ENCODE measurements at regions not wholly inside any gene's neighbourhood (a gene's known extent, or its start where the extent isn't known, plus 50 kb on each side); places are given as distances from the start of the nearest gene placed in this dataset.

DNA sequence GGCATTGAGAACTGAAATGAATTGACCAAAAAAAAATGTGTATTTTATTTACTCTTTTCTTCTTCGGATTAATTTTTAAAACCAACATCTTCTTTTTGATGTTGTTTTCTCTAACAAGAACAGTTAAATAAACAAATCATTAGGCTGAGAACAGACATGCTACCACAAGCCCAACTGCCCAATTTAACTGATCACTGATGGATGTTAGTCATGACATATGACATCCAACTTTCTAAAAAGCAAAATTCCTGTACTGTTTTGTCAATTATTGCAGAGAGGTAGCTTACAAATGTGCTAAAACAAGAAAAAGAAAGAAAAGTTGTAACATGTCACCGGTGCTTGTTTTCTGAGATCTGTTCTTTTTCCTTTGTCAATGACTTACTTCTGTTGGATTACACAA lies 232.1 kb downstream of the C11orf87 start:
- H3K4me1 Mint-ChIP-seq: no peaks in the 10 kb centered on the region
- H3K9me3 Mint-ChIP-seq: peaks cover 0 to 10% (median 2%) of the 10 kb centered on the region in 3 donors
- ChIA-PET CTCF (no interaction called here), POLR2A (no interaction called here)
- H3K27me3 Mint-ChIP-seq: no peaks in the 10 kb centered on the region
- H3K27ac Mint-ChIP-seq: no peak overlapping the region
- no peaks in the 10 kb centered on the region for H3K9me3 ChIP-seq
- H3K27me3 ChIP-seq (replicated peaks in 1 of 2; ENCODE audit: control insufficient read depth in 2 of 2, extremely low read depth in 1 of 2, insufficient read depth in 2 of 2, low read length in 1 of 2): no peaks in the 10 kb centered on the region
- DNase-seq (no peak), ATAC-seq (replicated peaks in 1 of 4) (no peak)
- H3K4me3 ChIP-seq (ENCODE audit: control insufficient read depth in 1 of 2, extremely low read depth in 1 of 2, low read length in 1 of 2): no peak overlapping the region
- no peaks in the 10 kb centered on the region for H3K36me3 Mint-ChIP-seq
- H3K4me1 ChIP-seq (ENCODE audit: control insufficient read depth in 1 of 2, extremely low read depth in 1 of 2, insufficient read depth in 2 of 2, low read length in 2 of 2): no peaks in the 10 kb centered on the region
- no peaks in the 10 kb centered on the region for H3K36me3 ChIP-seq (ENCODE audit: control insufficient read depth in 2 of 2, extremely low read depth in 1 of 2, insufficient read depth in 1 of 2, low read length in 1 of 2)
- no CpG with 5 or more reads among the region's 2 CpGs for WGBS (ENCODE audit: insufficient coverage)
- H3K4me3 Mint-ChIP-seq: no peak overlapping the region
- H3K27ac ChIP-seq (ENCODE audit: low read length): no peak overlapping the region

DNA sequence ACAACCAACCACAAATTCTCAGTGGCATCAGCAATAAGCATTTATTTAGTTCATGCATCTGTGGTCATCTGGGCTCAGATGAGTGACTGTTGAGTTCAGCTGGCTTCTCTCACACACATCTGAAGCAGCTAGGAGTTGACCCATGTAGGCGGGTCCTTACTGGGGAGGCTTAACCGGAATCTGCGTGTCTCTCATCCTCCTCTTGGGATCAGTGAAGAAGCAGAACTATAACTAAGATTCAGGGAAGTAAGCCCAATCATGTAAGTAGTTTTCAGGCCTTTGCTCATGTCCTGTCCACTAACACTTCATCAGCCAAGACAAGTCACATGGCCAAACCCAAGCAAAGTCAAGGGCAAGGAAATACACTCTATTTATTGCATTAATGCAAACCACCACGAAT lies 236.2 kb downstream of the C11orf87 start:
- no peak for DNase-seq
- no peaks in the 10 kb centered on the region for H3K36me3 Mint-ChIP-seq

DNA sequence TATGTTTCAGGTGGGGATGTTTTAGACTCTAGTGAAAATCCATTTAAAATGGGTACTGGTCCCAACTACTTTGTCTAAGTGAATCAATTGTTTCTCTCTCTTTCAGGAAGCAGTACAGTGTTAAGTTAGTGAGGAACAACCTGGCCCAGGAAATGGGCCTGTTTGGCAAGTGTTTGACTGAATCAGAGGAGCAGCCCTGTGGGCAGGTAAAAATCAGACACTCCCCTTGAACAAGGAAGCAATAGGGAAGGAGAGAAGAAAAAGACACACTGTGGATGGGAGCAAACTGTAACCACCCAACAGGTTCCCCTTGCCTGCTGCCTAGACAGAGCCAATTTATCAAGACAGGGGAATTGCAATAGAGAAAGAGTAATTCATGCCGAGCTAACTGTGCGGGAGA lies 245.7 kb downstream of the C11orf87 start:
- H3K36me3 ChIP-seq (ENCODE audit: control insufficient read depth in 2 of 2, extremely low read depth in 1 of 2, insufficient read depth in 1 of 2, low read length in 1 of 2): no peaks in the 10 kb centered on the region
- Mint-ChIP-seq H3K9me3 (peaks cover 3 to 10% (median 4%) of the 10 kb centered on the region in 3 donors), H3K36me3 (no peaks in the 10 kb centered on the region), H3K27me3 (no peaks in the 10 kb centered on the region), H3K4me1 (no peaks in the 10 kb centered on the region), H3K4me3 (no peak overlapping the region), H3K27ac (no peak overlapping the region)
- no peak for DNase-seq
- H3K27me3 ChIP-seq (replicated peaks in 1 of 2; ENCODE audit: control insufficient read depth in 2 of 2, extremely low read depth in 1 of 2, insufficient read depth in 2 of 2, low read length in 1 of 2): no peaks in the 10 kb centered on the region
- ATAC-seq (replicated peaks in 1 of 4): no peak
- H3K4me3 ChIP-seq (ENCODE audit: control insufficient read depth in 1 of 2, extremely low read depth in 1 of 2, low read length in 1 of 2): no peak overlapping the region
- H3K4me1 ChIP-seq (ENCODE audit: control insufficient read depth in 1 of 2, extremely low read depth in 1 of 2, insufficient read depth in 2 of 2, low read length in 2 of 2): no peaks in the 10 kb centered on the region
- ChIA-PET CTCF (no interaction called here), POLR2A (no interaction called here)
- 100% methylated on average over 1 of the region's 2 CpGs for WGBS (ENCODE audit: insufficient coverage)
- H3K27ac ChIP-seq (ENCODE audit: low read length): no peak overlapping the region
- no peaks in the 10 kb centered on the region for H3K9me3 ChIP-seq

More for the DNA sequence above, 236.2 kb downstream of the C11orf87 start:
- H3K9me3 Mint-ChIP-seq: peaks cover 1 to 10% (median 3%) of the 10 kb centered on the region in 3 donors
- POLR2A ChIA-PET: no interaction called here
- no peaks in the 10 kb centered on the region for H3K27me3 Mint-ChIP-seq
- CTCF ChIA-PET: no interaction called here
- Histone ChIP-seq H3K27me3 (replicated peaks in 1 of 2; ENCODE audit: control insufficient read depth in 2 of 2, extremely low read depth in 1 of 2, insufficient read depth in 2 of 2, low read length in 1 of 2) (no peaks in the 10 kb centered on the region), H3K27ac (ENCODE audit: low read length) (no peak overlapping the region), H3K4me3 (ENCODE audit: control insufficient read depth in 1 of 2, extremely low read depth in 1 of 2, low read length in 1 of 2) (no peak overlapping the region), H3K4me1 (ENCODE audit: control insufficient read depth in 1 of 2, extremely low read depth in 1 of 2, insufficient read depth in 2 of 2, low read length in 2 of 2) (no peaks in the 10 kb centered on the region), H3K9me3 (no peaks in the 10 kb centered on the region), H3K36me3 (ENCODE audit: control insufficient read depth in 2 of 2, extremely low read depth in 1 of 2, insufficient read depth in 1 of 2, low read length in 1 of 2) (no peaks in the 10 kb centered on the region)
- no CpG with 5 or more reads among the region's 4 CpGs for WGBS (ENCODE audit: insufficient coverage)
- H3K4me1 Mint-ChIP-seq: no peaks in the 10 kb centered on the region
- ATAC-seq (replicated peaks in 1 of 4): no peak
- no peak overlapping the region for H3K4me3 Mint-ChIP-seq
- H3K27ac Mint-ChIP-seq: no peak overlapping the region

DNA sequence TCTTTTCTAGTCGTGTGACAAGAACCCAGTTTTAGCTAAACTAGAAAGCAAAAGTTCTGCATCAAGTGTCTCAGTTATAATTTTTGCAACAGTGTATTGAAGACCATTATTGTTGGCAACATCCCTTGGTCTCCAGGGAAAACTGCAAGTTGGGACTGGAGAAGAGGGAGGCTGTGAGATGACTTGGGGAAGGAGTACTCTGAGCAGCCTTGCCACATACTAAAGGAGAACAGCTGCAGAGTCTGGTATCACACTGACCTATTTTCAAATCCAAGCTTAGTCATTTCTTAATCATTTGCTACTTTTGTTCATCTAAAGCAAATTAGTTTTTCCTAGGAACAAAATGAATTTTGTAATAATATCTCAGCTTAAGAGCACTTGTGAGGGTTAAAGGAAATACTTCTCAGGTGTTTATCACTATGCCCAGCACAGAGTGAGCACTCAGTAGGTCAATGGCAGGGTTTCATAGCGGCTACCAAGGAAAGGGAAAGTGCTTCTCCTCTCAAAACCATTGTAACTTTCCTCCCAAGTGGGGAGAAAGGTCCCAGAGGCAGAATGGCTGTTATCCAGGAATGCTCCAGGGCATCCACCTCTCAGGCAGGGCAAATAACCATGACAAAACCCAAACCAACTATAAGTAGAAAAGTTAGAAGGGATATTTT lies 247.1 kb downstream of the C11orf87 start:
- Histone ChIP-seq H3K4me3 (ENCODE audit: control insufficient read depth in 1 of 2, extremely low read depth in 1 of 2, low read length in 1 of 2) (no peak overlapping the region), H3K9me3 (no peaks in the 10 kb centered on the region), H3K4me1 (ENCODE audit: control insufficient read depth in 1 of 2, extremely low read depth in 1 of 2, insufficient read depth in 2 of 2, low read length in 2 of 2) (no peaks in the 10 kb centered on the region), H3K27ac (ENCODE audit: low read length) (no peak overlapping the region), H3K27me3 (replicated peaks in 1 of 2; ENCODE audit: control insufficient read depth in 2 of 2, extremely low read depth in 1 of 2, insufficient read depth in 2 of 2, low read length in 1 of 2) (no peaks in the 10 kb centered on the region), H3K36me3 (ENCODE audit: control insufficient read depth in 2 of 2, extremely low read depth in 1 of 2, insufficient read depth in 1 of 2, low read length in 1 of 2) (no peaks in the 10 kb centered on the region)
- Mint-ChIP-seq H3K9me3 (peaks cover 3 to 10% (median 8%) of the 10 kb centered on the region in 3 donors), H3K4me3 (no peak overlapping the region), H3K27ac (no peak overlapping the region), H3K36me3 (no peaks in the 10 kb centered on the region), H3K27me3 (no peaks in the 10 kb centered on the region), H3K4me1 (no peaks in the 10 kb centered on the region)
- ATAC-seq (replicated peaks in 1 of 4) (no peak), DNase-seq (no peak)
- no CpG with 5 or more reads among the region's 2 CpGs for WGBS (ENCODE audit: insufficient coverage)
- POLR2A ChIA-PET: no interaction called here
- CTCF ChIA-PET: no interaction called here

DNA sequence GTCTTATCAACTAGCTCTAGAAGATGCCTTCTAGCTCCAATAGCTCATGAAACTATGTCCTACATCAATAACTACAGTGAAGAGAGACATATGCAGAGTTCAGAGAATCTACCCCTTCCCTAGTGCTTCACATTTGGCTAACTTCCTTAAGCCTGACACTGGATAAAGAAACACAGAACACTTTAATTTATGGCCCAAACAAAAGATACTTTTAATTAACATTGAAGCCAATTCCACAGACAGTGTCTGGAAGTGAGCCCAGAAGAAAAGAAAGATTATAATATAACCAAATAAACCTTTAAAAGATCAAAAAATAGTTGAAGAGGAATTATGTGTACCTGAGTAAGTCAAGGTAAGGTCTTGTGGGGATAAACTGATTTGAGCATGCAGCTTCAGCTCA lies 255.2 kb downstream of the C11orf87 start:
- no peak for ATAC-seq (replicated peaks in 1 of 4)
- Histone ChIP-seq H3K36me3 (ENCODE audit: control insufficient read depth in 2 of 2, extremely low read depth in 1 of 2, insufficient read depth in 1 of 2, low read length in 1 of 2) (no peaks in the 10 kb centered on the region), H3K4me1 (ENCODE audit: control insufficient read depth in 1 of 2, extremely low read depth in 1 of 2, insufficient read depth in 2 of 2, low read length in 2 of 2) (no peaks in the 10 kb centered on the region), H3K4me3 (ENCODE audit: control insufficient read depth in 1 of 2, extremely low read depth in 1 of 2, low read length in 1 of 2) (no peak overlapping the region), H3K27me3 (replicated peaks in 1 of 2; ENCODE audit: control insufficient read depth in 2 of 2, extremely low read depth in 1 of 2, insufficient read depth in 2 of 2, low read length in 1 of 2) (no peaks in the 10 kb centered on the region), H3K27ac (ENCODE audit: low read length) (no peak overlapping the region), H3K9me3 (no peaks in the 10 kb centered on the region)
- Mint-ChIP-seq H3K9me3 (peaks cover 0 to 3% (median 0%) of the 10 kb centered on the region in 3 donors), H3K36me3 (no peaks in the 10 kb centered on the region), H3K27me3 (no peaks in the 10 kb centered on the region), H3K27ac (no peak overlapping the region), H3K4me3 (no peak overlapping the region), H3K4me1 (no peaks in the 10 kb centered on the region)
- POLR2A ChIA-PET: no interaction called here
- CTCF ChIA-PET: no interaction called here
- no peak for DNase-seq

DNA sequence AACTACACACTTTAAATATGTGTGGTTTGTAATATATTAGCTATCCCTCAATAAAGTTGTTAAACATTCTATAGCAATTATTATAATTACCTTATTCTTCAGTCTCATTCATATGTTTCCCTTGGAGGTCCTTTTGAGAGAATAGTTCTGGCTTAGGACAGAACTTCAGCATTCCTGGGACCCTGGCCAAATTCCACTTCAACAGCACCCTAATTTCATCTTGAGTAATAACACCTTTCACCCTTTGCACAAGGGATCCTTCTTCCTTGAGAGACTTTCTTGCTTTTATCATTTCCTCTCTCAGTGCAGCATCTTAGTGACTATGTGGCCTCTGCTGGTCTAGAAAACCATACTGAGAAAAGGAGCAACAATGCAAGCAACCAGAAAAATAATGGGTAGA lies 255.9 kb downstream of the C11orf87 start:
- H3K9me3 Mint-ChIP-seq: peaks cover 0 to 3% (median 0%) of the 10 kb centered on the region in 3 donors
- CTCF ChIA-PET: no interaction called here
- POLR2A ChIA-PET: no interaction called here
- no peak for ATAC-seq (replicated peaks in 1 of 4)
- Histone ChIP-seq H3K36me3 (ENCODE audit: control insufficient read depth in 2 of 2, extremely low read depth in 1 of 2, insufficient read depth in 1 of 2, low read length in 1 of 2) (no peaks in the 10 kb centered on the region), H3K9me3 (no peaks in the 10 kb centered on the region), H3K4me3 (ENCODE audit: control insufficient read depth in 1 of 2, extremely low read depth in 1 of 2, low read length in 1 of 2) (no peak overlapping the region), H3K27me3 (replicated peaks in 1 of 2; ENCODE audit: control insufficient read depth in 2 of 2, extremely low read depth in 1 of 2, insufficient read depth in 2 of 2, low read length in 1 of 2) (no peaks in the 10 kb centered on the region), H3K4me1 (ENCODE audit: control insufficient read depth in 1 of 2, extremely low read depth in 1 of 2, insufficient read depth in 2 of 2, low read length in 2 of 2) (no peaks in the 10 kb centered on the region), H3K27ac (ENCODE audit: low read length) (no peak overlapping the region)
- H3K27me3 Mint-ChIP-seq: no peaks in the 10 kb centered on the region
- no peaks in the 10 kb centered on the region for H3K36me3 Mint-ChIP-seq
- no peaks in the 10 kb centered on the region for H3K4me1 Mint-ChIP-seq
- no peak for DNase-seq
- H3K4me3 Mint-ChIP-seq: no peak overlapping the region
- no peak overlapping the region for H3K27ac Mint-ChIP-seq

DNA sequence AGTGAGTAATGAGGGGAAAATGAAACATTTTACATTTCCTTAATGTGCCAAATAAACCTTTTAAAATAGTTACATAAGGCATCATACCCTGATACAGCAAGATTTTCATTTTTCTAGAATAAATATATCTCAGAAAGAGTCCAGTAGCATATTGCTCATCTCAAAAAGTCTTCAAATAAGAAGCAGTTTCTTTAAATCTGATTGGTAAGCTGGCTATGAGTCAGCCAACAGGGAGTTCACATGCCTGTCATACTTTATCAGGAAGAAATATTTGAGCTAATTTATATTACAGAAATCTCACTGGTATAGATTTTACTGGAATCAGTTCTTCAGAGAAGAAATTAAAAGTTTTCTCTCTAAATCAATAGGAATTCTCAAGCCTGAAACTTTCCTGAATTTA lies 258.1 kb downstream of the C11orf87 start:
- no peaks in the 10 kb centered on the region for H3K9me3 ChIP-seq
- DNase-seq (no peak), ATAC-seq (replicated peaks in 1 of 4) (no peak)
- ChIA-PET CTCF (no interaction called here), POLR2A (no interaction called here)
- H3K4me3 ChIP-seq (ENCODE audit: control insufficient read depth in 1 of 2, extremely low read depth in 1 of 2, low read length in 1 of 2): no peak overlapping the region
- Mint-ChIP-seq H3K27me3 (no peaks in the 10 kb centered on the region), H3K4me3 (no peak overlapping the region), H3K27ac (no peak overlapping the region), H3K36me3 (no peaks in the 10 kb centered on the region), H3K9me3 (no peaks in the 10 kb centered on the region), H3K4me1 (no peaks in the 10 kb centered on the region)
- H3K27me3 ChIP-seq (replicated peaks in 1 of 2; ENCODE audit: control insufficient read depth in 2 of 2, extremely low read depth in 1 of 2, insufficient read depth in 2 of 2, low read length in 1 of 2): no peaks in the 10 kb centered on the region
- H3K27ac ChIP-seq (ENCODE audit: low read length): no peak overlapping the region
- H3K4me1 ChIP-seq (ENCODE audit: control insufficient read depth in 1 of 2, extremely low read depth in 1 of 2, insufficient read depth in 2 of 2, low read length in 2 of 2): no peaks in the 10 kb centered on the region
- H3K36me3 ChIP-seq (ENCODE audit: control insufficient read depth in 2 of 2, extremely low read depth in 1 of 2, insufficient read depth in 1 of 2, low read length in 1 of 2): no peaks in the 10 kb centered on the region

Data from T-cell (primary cell).